Esophagus muscularis mucosa (tissue), 4 donors: ENCODE measurements at regions not wholly inside any gene's neighbourhood (a gene's known extent, or its start where the extent isn't known, plus 50 kb on each side); places are given as distances from the start of the nearest gene placed in this dataset.

Source experiments
- DNase-seq: peaks from one replicate; pipeline ENCODE4 v3.0.0-alpha.2; 2017; ENCODE audit errors: extremely low spot score
- H3K27ac ChIP-seq, 4 donors: fragments of 200-600 bp; sonication (generic); replicated peaks in 1 of 4; 1 replicate in 3 of 4; 2 replicates in 1 of 4; pipeline ENCODE4 v1.5.1; 2016 to 2019; ENCODE audit warnings: mild to moderate bottlenecking in 1 of 4
- H3K27me3 ChIP-seq, 4 donors: fragments of 200-600 bp; sonication (generic); one replicate each; pipeline versions ENCODE4 v1.5.1 to v1.6.0; 2016 to 2019
- H3K36me3 ChIP-seq, 4 donors: fragments of 200-600 bp; sonication (generic); one replicate each; pipeline ENCODE4 v1.5.1; 2016 to 2019
- H3K4me1 ChIP-seq, 4 donors: fragments of 200-600 bp; sonication (generic); one replicate each; pipeline ENCODE4 v1.5.1; 2016 to 2019
- H3K4me3 ChIP-seq, 4 donors: fragments of 200-600 bp; sonication (generic); 1 replicate in 2 of 4; 2 replicates in 2 of 4; pipeline ENCODE4 v1.5.1; 2016 to 2019; ENCODE audit warnings: mild to moderate bottlenecking in 4 of 4, moderate library complexity in 1 of 4
- H3K9me3 ChIP-seq, 4 donors: fragments of 200-600 bp; sonication (generic); 1 replicate in 3 of 4; 2 replicates in 1 of 4; pipeline ENCODE4 v1.5.1; 2016 to 2019
- CTCF ChIP-seq, 3 experiments: fragments of 200-600 bp in 2 of 3; fragments of 450-650 bp in 1 of 3; sonication (generic) in 2 of 3; IDR thresholded peaks; one replicate each; pipeline ENCODE4 v1.5.1; 2017 to 2019; ENCODE audit warnings: antibody characterized with exemption in 3 of 3, mild to moderate bottlenecking in 2 of 3, moderate library complexity in 1 of 3
- EP300 ChIP-seq: sonication (generic); formaldehyde crosslinking; IDR thresholded peaks from one replicate; pipeline ENCODE4 v1.6.1; 2017; ENCODE audit warnings: antibody characterized with exemption
- POLR2A ChIP-seq: fragments of 450-650 bp; IDR thresholded peaks from one replicate; pipeline ENCODE4 v1.6.1; 2017; ENCODE audit warnings: antibody characterized with exemption, moderate library complexity, mild to moderate bottlenecking, low read depth
- POLR2AphosphoS5 ChIP-seq, 2 donors: sonication (generic); formaldehyde crosslinking; IDR thresholded peaks; one replicate each; pipeline ENCODE4 v1.6.1; 2017; ENCODE audit warnings: antibody characterized with exemption in 2 of 2
- WGBS: methylation state at CpG from one replicate; pipeline ENCODE4 v1.1.5; 2018; 5-methylcytosine and 5-hydroxymethylcytosine counted together
- intact Hi-C: fragments of 100-400 bp; cut with DNase I; formaldehyde crosslinking; loops from one replicate; pipeline ENCODE4 v1.15.1; 2023

GRCh38 chr1:194903524-194903923 is 1704.7 kb downstream of the KCNT2 start:
- WGBS = 85% methylated on average over 4 of the region's 4 CpGs
- TF ChIP-seq CTCF (IDR thresholded peaks at IDR 0.05) = no peak
- no peak for TF ChIP-seq POLR2AphosphoS5 (IDR thresholded peaks at IDR 0.05)
- TF ChIP-seq EP300 = no peak
- no peak for TF ChIP-seq POLR2A

GRCh38 chr1:194889310-194889709 is 1702.9 kb upstream of the B3GALT2 start:
- Histone ChIP-seq H3K4me3 (no peak overlapping the region), H3K4me1 (no peaks in the 10 kb centered on the region), H3K36me3 (no peaks in the 10 kb centered on the region), H3K9me3 (no peaks in the 10 kb centered on the region), H3K27ac (no peak overlapping the region), H3K27me3 (no peaks in the 10 kb centered on the region)
- intact Hi-C loops = no loop called here
- no peak for DNase-seq
- 93% methylated on average over 3 of the region's 3 CpGs for WGBS
- TF ChIP-seq CTCF (IDR thresholded peaks at IDR 0.05) = no peak
- TF ChIP-seq POLR2A = no peak
- TF ChIP-seq POLR2AphosphoS5 (IDR thresholded peaks at IDR 0.05) = no peak
- no peak for TF ChIP-seq EP300

More at GRCh38 chr1:194903524-194903923, 1704.7 kb downstream of the KCNT2 start:
- no peaks in the 10 kb centered on the region for H3K4me1 ChIP-seq
- DNase-seq = no peak
- no peak overlapping the region for H3K27ac ChIP-seq
- H3K27me3 ChIP-seq = no peaks in the 10 kb centered on the region
- H3K9me3 ChIP-seq = no peaks in the 10 kb centered on the region
- intact Hi-C loops = no loop called here
- no peak overlapping the region for H3K4me3 ChIP-seq
- no peaks in the 10 kb centered on the region for H3K36me3 ChIP-seq

- intact Hi-C loops = no loop called here
- Histone ChIP-seq H3K27me3 (no peaks in the 10 kb centered on the region), H3K4me1 (no peaks in the 10 kb centered on the region), H3K4me3 (no peak overlapping the region), H3K9me3 (no peaks in the 10 kb centered on the region), H3K27ac (no peak overlapping the region), H3K36me3 (no peaks in the 10 kb centered on the region)
- DNase-seq = no peak
- TF ChIP-seq EP300 = no peak
- no peak for TF ChIP-seq CTCF (IDR thresholded peaks at IDR 0.05)
- TF ChIP-seq POLR2A = no peak
- TF ChIP-seq POLR2AphosphoS5 (IDR thresholded peaks at IDR 0.05) = no peak
- WGBS = 74% methylated on average over 2 of the region's 2 CpGs
Observed at GRCh38 chr1:194870860-194871259, 1684.4 kb upstream of the B3GALT2 start.

- WGBS = 9% methylated on average over 1 of the region's 1 CpG
- no peak for DNase-seq
- H3K27ac ChIP-seq = no peak overlapping the region
- no peaks in the 10 kb centered on the region for H3K9me3 ChIP-seq
- no peak overlapping the region for H3K4me3 ChIP-seq
- intact Hi-C loops = no loop called here
- no peak for TF ChIP-seq POLR2A
- no peak for TF ChIP-seq EP300
- no peak for TF ChIP-seq POLR2AphosphoS5 (IDR thresholded peaks at IDR 0.05)
- no peak for TF ChIP-seq CTCF (IDR thresholded peaks at IDR 0.05)
- no peaks in the 10 kb centered on the region for H3K27me3 ChIP-seq
- H3K4me1 ChIP-seq = no peaks in the 10 kb centered on the region
- no peaks in the 10 kb centered on the region for H3K36me3 ChIP-seq
Observed at GRCh38 chr1:194866153-194866552, 1679.7 kb upstream of the B3GALT2 start.

- no peak for TF ChIP-seq POLR2A
- TF ChIP-seq CTCF (IDR thresholded peaks at IDR 0.05) = no peak
- no peak for TF ChIP-seq POLR2AphosphoS5 (IDR thresholded peaks at IDR 0.05)
- no peak for TF ChIP-seq EP300
- intact Hi-C loops = no loop called here
- no peaks in the 10 kb centered on the region for H3K9me3 ChIP-seq
- no peaks in the 10 kb centered on the region for H3K27me3 ChIP-seq
- WGBS = 53% methylated on average over 4 of the region's 4 CpGs
- no peak for DNase-seq
- H3K36me3 ChIP-seq = no peaks in the 10 kb centered on the region
- no peak overlapping the region for H3K27ac ChIP-seq
- no peak overlapping the region for H3K4me3 ChIP-seq
- no peaks in the 10 kb centered on the region for H3K4me1 ChIP-seq
Observed at GRCh38 chr1:194865383-194865782, 1679.0 kb upstream of the B3GALT2 start.
